Calu3 (cell line): ENCODE measurements at regions not wholly inside any gene's neighbourhood (a gene's known extent, or its start where the extent isn't known, plus 50 kb on each side); places are given as distances from the start of the nearest gene placed in this dataset.

Experiments
- BruUV-seq: library from RNA; stranded (reverse); fragments of 400-500 nt; replicated peaks from 2 replicates; lab custom pipeline; 2021; lab: Mats Ljungman, UMichigan
- CTCF ChIA-PET: fragments of 300-600 bp; sonication (Branson Sonifier 250); formaldehyde crosslinking; loops from one replicate; lab custom pipeline; 2022; ENCODE audit warnings: antibody characterized with exemption; lab: Charles Lee
- DNase-seq: peaks from one replicate; pipeline ENCODE4 v3.0.0; 2022
- H3K27ac Mint-ChIP-seq: one replicate; pipeline ENCODE4 v1.8.0; 2022; ENCODE audit warnings: mixed read lengths; ENCODE audit not compliant: unreplicated experiment
- H3K27me3 Mint-ChIP-seq: one replicate; pipeline ENCODE4 v1.8.0; 2022; ENCODE audit warnings: mixed read lengths; ENCODE audit not compliant: unreplicated experiment
- H3K36me3 Mint-ChIP-seq: one replicate; pipeline ENCODE4 v1.8.0; 2022; ENCODE audit warnings: mild to moderate bottlenecking, moderate library complexity, mixed read lengths; ENCODE audit not compliant: insufficient read depth, unreplicated experiment
- H3K4me1 Mint-ChIP-seq: one replicate; pipeline ENCODE4 v1.8.0; 2022; ENCODE audit warnings: mild to moderate bottlenecking, low read depth, mixed read lengths; ENCODE audit not compliant: unreplicated experiment
- H3K4me3 Mint-ChIP-seq: one replicate; pipeline ENCODE4 v1.8.0; 2022; ENCODE audit warnings: mild to moderate bottlenecking, low read depth, moderate library complexity, mixed read lengths; ENCODE audit not compliant: unreplicated experiment
- H3K9me3 Mint-ChIP-seq: one replicate; pipeline ENCODE4 v1.8.0; 2022; ENCODE audit warnings: low read depth, mixed read lengths; ENCODE audit not compliant: unreplicated experiment
- intact Hi-C: fragments of 100-400 bp; cut with micrococcal nuclease; formaldehyde crosslinking; loops from one replicate; pipeline ENCODE4 v1.10.0; 2022; ENCODE audit not compliant: unreplicated experiment
- TF ChIP-seq, protein P1 (sequence below): fragments of 200-600 bp; IDR thresholded peaks from one replicate; pipeline ENCODE4 v1.8.0; 2022; ENCODE audit warnings: antibody characterized with exemption; ENCODE audit not compliant: unreplicated experiment

DNA sequence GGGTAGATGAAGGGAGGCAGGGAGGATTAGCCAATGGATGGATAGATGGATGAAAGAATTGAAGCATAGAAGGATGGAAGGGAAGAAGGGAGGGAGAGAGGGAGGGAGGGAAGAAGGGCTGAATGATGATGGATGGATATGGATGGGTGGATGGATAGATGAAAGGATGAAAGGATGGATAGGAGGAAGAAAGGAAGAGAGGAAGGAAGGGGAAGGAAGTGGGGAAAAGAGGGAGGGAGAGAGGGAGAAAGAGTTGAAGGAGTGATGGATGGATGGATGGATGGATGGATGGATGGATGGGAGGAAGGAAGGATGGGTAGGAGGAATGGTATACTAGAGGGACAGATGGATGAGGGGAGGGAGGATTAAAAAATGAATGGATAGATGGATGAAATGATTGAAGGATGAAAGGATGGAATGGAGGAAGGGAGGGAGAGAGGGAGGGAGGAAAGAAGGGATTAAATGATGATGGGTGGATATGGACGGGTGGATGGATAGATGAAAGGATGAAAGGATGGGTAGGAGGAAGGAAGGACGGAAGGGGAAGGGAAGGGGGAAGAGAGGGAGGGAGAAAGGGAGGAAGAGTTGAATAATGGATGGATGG is 145.9 kb downstream of the MN1 start:
- TF ChIP-seq, protein P1, sequence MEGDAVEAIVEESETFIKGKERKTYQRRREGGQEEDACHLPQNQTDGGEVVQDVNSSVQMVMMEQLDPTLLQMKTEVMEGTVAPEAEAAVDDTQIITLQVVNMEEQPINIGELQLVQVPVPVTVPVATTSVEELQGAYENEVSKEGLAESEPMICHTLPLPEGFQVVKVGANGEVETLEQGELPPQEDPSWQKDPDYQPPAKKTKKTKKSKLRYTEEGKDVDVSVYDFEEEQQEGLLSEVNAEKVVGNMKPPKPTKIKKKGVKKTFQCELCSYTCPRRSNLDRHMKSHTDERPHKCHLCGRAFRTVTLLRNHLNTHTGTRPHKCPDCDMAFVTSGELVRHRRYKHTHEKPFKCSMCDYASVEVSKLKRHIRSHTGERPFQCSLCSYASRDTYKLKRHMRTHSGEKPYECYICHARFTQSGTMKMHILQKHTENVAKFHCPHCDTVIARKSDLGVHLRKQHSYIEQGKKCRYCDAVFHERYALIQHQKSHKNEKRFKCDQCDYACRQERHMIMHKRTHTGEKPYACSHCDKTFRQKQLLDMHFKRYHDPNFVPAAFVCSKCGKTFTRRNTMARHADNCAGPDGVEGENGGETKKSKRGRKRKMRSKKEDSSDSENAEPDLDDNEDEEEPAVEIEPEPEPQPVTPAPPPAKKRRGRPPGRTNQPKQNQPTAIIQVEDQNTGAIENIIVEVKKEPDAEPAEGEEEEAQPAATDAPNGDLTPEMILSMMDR: no peak
- CTCF ChIA-PET: no interaction called here
- DNase-seq: no peak
- no peak overlapping the region for H3K27ac Mint-ChIP-seq
- H3K4me3 Mint-ChIP-seq: no peak overlapping the region
- peaks cover 25% of the 10 kb centered on the region for H3K27me3 Mint-ChIP-seq
- H3K4me1 Mint-ChIP-seq: peaks cover 12% of the 10 kb centered on the region
- no peaks in the 10 kb centered on the region for H3K36me3 Mint-ChIP-seq
- H3K9me3 Mint-ChIP-seq: peaks cover 3% of the 10 kb centered on the region
- intact Hi-C loops: no loop called here
- BruUV-seq: no TSS peak

DNA sequence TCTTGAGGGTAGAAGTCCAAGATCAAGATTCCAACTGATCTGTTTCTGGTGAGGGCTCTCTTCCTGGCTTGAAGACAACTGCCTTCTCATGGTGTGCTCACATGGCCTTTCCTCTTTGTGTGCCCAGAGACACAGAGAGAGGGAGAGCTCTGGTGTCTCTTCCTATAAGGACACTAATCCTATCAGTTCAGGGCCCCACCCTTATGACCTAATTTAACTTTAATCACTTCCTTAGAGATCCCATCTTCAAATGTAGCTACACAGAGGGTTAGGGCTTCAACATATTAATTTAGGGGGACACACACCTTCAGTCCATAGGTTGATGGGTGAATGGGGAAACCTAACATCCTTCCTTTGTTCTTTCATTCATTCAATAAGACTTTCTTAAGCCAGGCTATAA is 144.6 kb downstream of the MN1 start:
- Mint-ChIP-seq H3K4me3 (no peak overlapping the region), H3K27ac (no peak overlapping the region), H3K4me1 (peaks cover 12% of the 10 kb centered on the region), H3K9me3 (peaks cover 3% of the 10 kb centered on the region), H3K36me3 (no peaks in the 10 kb centered on the region), H3K27me3 (peaks cover 25% of the 10 kb centered on the region)
- no peak for DNase-seq
- BruUV-seq: no TSS peak
- TF ChIP-seq, protein P1: no peak
- intact Hi-C loops: no loop called here
- CTCF ChIA-PET: interaction anchor here (0.5 kb wide), 1 partner anchor 1343 kb away, joined by 3 read pairs; no protein-coding TSS in a partner anchor

DNA sequence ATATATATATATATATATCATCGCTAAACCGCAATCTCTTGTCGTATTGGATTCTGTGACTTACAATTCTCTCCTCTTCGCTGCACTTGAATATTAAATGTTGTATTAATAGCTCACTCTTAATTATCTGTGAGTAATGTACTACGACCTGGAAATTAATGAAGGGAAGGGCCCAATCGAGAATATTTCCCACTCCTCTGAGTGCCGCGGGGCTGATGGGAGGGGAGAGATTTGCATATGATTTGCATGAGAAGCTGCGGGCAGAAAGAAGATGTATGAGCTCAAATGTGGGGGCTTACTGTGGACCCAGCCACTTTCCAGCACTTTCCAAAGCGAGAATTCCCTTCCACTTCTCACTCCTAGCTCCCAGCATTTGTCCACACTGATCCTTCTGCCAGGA is 141.2 kb downstream of the MN1 start:
- TF ChIP-seq, protein P1: no peak
- DNase-seq: no peak
- peaks cover 27% of the 10 kb centered on the region for H3K4me1 Mint-ChIP-seq
- intact Hi-C loops: no loop called here
- H3K4me3 Mint-ChIP-seq: no peak overlapping the region
- no peak overlapping the region for H3K27ac Mint-ChIP-seq
- H3K9me3 Mint-ChIP-seq: peaks cover 3% of the 10 kb centered on the region
- peaks cover 16% of the 10 kb centered on the region for H3K27me3 Mint-ChIP-seq
- no TSS peak for BruUV-seq
- H3K36me3 Mint-ChIP-seq: no peaks in the 10 kb centered on the region
- CTCF ChIA-PET: no interaction called here

DNA sequence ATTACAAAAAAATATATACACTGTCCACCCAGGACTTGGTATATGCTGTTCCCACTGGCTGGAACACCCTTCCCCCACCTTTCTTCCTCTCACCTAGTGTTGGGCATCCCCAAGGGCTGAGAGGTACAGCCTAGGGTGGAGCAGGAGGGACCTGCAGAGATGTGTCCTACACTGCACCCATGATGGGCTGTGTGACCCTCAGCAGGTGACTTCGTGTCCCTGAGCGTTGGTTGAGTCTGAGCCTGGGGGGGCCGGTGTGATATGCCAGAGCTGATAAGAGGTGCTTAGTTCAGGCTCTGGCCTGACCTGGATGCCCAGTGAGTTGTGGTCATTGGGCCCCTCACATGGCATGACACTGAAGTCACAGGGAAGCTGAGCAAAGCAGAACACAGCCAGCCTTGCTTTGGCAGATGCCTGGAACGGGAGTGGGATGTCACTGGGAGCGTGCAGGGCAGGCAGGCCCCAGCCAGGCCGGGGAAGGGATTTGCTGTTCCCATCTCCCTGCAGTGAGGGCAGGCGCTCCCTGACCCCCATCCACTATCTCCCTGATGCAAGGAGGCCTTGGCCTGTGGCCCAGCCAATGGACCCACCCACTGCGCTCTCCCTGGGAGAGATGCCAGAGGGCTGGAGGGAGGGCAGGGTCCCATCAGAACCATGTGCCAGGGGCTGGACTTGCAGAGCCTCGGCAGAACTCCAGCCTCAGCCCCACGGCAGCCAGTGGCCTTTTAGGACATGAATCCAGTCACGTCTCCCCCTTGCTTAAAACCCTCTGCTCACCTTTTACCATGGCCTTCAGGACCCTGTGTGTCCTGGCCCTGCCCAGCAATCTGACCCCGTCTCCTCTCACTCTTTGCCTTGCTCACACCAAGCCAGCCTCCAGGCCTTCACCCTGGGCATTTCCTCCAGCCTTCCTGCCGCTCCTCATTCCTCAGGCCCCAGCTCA is 138.9 kb downstream of the MN1 start:
- no peaks in the 10 kb centered on the region for H3K27me3 Mint-ChIP-seq
- CTCF ChIA-PET: interaction anchor here (0.6 kb wide), 1 partner anchor 46 kb away, joined by 4 read pairs; no protein-coding TSS in a partner anchor
- no TSS peak for BruUV-seq
- no peaks in the 10 kb centered on the region for H3K36me3 Mint-ChIP-seq
- H3K9me3 Mint-ChIP-seq: peaks cover 2% of the 10 kb centered on the region
- H3K27ac Mint-ChIP-seq: no peak overlapping the region
- TF ChIP-seq, protein P1: no peak
- H3K4me3 Mint-ChIP-seq: no peak overlapping the region
- peaks cover 35% of the 10 kb centered on the region for H3K4me1 Mint-ChIP-seq
- intact Hi-C loops: no loop called here
- no peak for DNase-seq
